ENCODE measurements at regions not wholly inside any gene's neighbourhood (a gene's known extent, or its start where the extent isn't known, plus 50 kb on each side); places are given as distances from the start of the nearest gene placed in this dataset.

DNA sequence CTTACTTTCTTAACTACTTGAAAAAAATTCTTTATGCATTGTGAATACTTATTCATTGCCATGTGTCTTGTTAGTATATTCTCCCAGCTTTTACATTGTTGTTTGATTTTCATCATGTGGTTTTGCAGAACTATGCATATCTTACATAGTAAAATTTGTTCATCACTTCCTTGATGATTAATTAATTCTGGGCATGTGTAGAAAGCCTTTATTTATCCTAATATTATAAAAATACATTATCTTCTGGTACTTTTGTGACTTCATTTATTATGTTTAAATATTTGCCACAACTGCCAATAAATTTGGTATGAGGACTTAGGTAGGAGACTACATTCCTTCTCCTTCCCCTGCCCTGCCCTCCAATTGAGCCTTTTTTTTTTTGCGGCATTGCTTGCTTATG, 166.0 kb upstream of the ZNF32 start:
- H3K9me3 ChIP-seq (ENCODE audit: control insufficient read depth in 4 of 4, low read length in 3 of 4), result no peaks in the 10 kb centered on the region
- DNase-seq (ENCODE audit: low spot score), result no peak
- no peaks in the 10 kb centered on the region for H3K4me1 ChIP-seq (ENCODE audit: control insufficient read depth in 4 of 4, insufficient read depth in 4 of 4, low read length in 3 of 4)
- no peaks in the 10 kb centered on the region for H3K36me3 ChIP-seq (ENCODE audit: control insufficient read depth in 4 of 4, insufficient read depth in 3 of 4, low read depth in 1 of 4, low read length in 3 of 4)
- no peak overlapping the region for H3K27ac ChIP-seq (ENCODE audit: low read depth in 1 of 2, low read length in 2 of 2)
- H3K4me3 ChIP-seq (ENCODE audit: low read depth in 1 of 3, low read length in 3 of 3), result no peak overlapping the region
- 98% methylated on average over 1 of the region's 1 CpG for WGBS
- TF ChIP-seq, protein P1, sequence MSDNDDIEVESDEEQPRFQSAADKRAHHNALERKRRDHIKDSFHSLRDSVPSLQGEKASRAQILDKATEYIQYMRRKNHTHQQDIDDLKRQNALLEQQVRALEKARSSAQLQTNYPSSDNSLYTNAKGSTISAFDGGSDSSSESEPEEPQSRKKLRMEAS (IDR thresholded peaks at IDR 0.05), result no peak
- TF ChIP-seq, protein P2, sequence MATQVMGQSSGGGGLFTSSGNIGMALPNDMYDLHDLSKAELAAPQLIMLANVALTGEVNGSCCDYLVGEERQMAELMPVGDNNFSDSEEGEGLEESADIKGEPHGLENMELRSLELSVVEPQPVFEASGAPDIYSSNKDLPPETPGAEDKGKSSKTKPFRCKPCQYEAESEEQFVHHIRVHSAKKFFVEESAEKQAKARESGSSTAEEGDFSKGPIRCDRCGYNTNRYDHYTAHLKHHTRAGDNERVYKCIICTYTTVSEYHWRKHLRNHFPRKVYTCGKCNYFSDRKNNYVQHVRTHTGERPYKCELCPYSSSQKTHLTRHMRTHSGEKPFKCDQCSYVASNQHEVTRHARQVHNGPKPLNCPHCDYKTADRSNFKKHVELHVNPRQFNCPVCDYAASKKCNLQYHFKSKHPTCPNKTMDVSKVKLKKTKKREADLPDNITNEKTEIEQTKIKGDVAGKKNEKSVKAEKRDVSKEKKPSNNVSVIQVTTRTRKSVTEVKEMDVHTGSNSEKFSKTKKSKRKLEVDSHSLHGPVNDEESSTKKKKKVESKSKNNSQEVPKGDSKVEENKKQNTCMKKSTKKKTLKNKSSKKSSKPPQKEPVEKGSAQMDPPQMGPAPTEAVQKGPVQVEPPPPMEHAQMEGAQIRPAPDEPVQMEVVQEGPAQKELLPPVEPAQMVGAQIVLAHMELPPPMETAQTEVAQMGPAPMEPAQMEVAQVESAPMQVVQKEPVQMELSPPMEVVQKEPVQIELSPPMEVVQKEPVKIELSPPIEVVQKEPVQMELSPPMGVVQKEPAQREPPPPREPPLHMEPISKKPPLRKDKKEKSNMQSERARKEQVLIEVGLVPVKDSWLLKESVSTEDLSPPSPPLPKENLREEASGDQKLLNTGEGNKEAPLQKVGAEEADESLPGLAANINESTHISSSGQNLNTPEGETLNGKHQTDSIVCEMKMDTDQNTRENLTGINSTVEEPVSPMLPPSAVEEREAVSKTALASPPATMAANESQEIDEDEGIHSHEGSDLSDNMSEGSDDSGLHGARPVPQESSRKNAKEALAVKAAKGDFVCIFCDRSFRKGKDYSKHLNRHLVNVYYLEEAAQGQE (IDR thresholded peaks at IDR 0.05), result no peak
- TF ChIP-seq FOXA1 (IDR thresholded peaks at IDR 0.05) (no peak), FOXA2 (IDR thresholded peaks at IDR 0.05) (no peak)
- H3K27me3 ChIP-seq (ENCODE audit: control insufficient read depth in 4 of 4, insufficient read depth in 4 of 4, low read length in 3 of 4), result no peaks in the 10 kb centered on the region
- H3K9ac ChIP-seq (ENCODE audit: low read depth in 1 of 2, low read length in 2 of 2), result no peak overlapping the region

DNA sequence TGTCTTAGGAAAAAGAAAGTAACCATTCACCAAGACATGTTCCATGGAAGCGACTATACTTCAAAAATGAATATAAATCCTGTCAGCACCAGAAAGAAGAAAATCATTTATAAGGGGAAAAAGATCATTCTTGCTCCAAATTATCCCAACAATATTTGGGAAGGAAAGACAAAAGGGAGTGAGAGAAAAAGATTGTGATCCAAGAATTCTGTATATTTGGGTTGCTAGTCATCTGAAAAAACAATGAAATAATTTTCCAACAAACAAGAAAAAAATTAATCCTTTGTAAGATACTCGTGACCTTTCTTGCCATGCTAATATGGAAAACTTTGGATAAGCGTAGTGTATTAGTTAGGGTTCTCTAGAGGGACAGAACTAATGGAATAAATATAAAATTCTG, 163.2 kb upstream of the ZNF32 start:
- Histone ChIP-seq H3K4me3 (ENCODE audit: low read depth in 1 of 3, low read length in 3 of 3) (no peak overlapping the region), H3K27me3 (ENCODE audit: control insufficient read depth in 4 of 4, insufficient read depth in 4 of 4, low read length in 3 of 4) (no peaks in the 10 kb centered on the region), H3K36me3 (ENCODE audit: control insufficient read depth in 4 of 4, insufficient read depth in 3 of 4, low read depth in 1 of 4, low read length in 3 of 4) (no peaks in the 10 kb centered on the region), H3K9me3 (ENCODE audit: control insufficient read depth in 4 of 4, low read length in 3 of 4) (no peaks in the 10 kb centered on the region), H3K27ac (ENCODE audit: low read depth in 1 of 2, low read length in 2 of 2) (no peak overlapping the region), H3K4me1 (ENCODE audit: control insufficient read depth in 4 of 4, insufficient read depth in 4 of 4, low read length in 3 of 4) (no peaks in the 10 kb centered on the region), H3K9ac (ENCODE audit: low read depth in 1 of 2, low read length in 2 of 2) (no peak overlapping the region)
- WGBS, result 89% methylated on average over 3 of the region's 3 CpGs
- DNase-seq (ENCODE audit: low spot score), result no peak
- no peak for TF ChIP-seq JUND (IDR thresholded peaks at IDR 0.05)
- TF ChIP-seq YY1 (IDR thresholded peaks at IDR 0.05), result no peak
- TF ChIP-seq, protein P1 (IDR thresholded peaks at IDR 0.05), result no peak
- no peak for TF ChIP-seq RXRA (IDR thresholded peaks at IDR 0.05)
- no peak for TF ChIP-seq TAF1 (conservative IDR thresholded peaks at IDR 0.05)
- TF ChIP-seq, protein P3, sequence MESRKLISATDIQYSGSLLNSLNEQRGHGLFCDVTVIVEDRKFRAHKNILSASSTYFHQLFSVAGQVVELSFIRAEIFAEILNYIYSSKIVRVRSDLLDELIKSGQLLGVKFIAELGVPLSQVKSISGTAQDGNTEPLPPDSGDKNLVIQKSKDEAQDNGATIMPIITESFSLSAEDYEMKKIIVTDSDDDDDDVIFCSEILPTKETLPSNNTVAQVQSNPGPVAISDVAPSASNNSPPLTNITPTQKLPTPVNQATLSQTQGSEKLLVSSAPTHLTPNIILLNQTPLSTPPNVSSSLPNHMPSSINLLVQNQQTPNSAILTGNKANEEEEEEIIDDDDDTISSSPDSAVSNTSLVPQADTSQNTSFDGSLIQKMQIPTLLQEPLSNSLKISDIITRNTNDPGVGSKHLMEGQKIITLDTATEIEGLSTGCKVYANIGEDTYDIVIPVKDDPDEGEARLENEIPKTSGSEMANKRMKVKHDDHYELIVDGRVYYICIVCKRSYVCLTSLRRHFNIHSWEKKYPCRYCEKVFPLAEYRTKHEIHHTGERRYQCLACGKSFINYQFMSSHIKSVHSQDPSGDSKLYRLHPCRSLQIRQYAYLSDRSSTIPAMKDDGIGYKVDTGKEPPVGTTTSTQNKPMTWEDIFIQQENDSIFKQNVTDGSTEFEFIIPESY (IDR thresholded peaks at IDR 0.05), result no peak
- no peak for TF ChIP-seq HNF4A (conservative IDR thresholded peaks at IDR 0.05)
- no peak for TF ChIP-seq SP1 (IDR thresholded peaks at IDR 0.05)
- no peak for TF ChIP-seq NR2F2 (IDR thresholded peaks at IDR 0.05)
- TF ChIP-seq EGR1 (IDR thresholded peaks at IDR 0.05; ENCODE audit: low read depth in 2 of 2), result no peak

Measured in liver (tissue), 7 donors.